Smooth muscle cell (in vitro differentiated cells): ENCODE measurements at regions not wholly inside any gene's neighbourhood (a gene's known extent, or its start where the extent isn't known, plus 50 kb on each side); places are given as distances from the start of the nearest gene placed in this dataset.

Experiments
- DNase-seq: peaks from one replicate; lab custom pipeline; 2025; ENCODE audit not compliant: unreplicated experiment; lab: John Stamatoyannopoulos, UW
- H2AFZ ChIP-seq: fragments of 200-600 bp; sonication (generic); 2 replicates; pipeline ENCODE4 v1.6.0; 2016; ENCODE audit warnings: antibody characterized with exemption, low read depth, mild to moderate bottlenecking
- H3F3A ChIP-seq: fragments of 200-600 bp; sonication (generic); 2 replicates; pipeline ENCODE4 v1.6.0; 2017; ENCODE audit warnings: antibody characterized with exemption, low read depth
- H3K27ac ChIP-seq: fragments of 200-600 bp; sonication (generic); 2 replicates; pipeline ENCODE4 v1.5.1; 2016; ENCODE audit warnings: low read depth, mild to moderate bottlenecking
- H3K27me3 ChIP-seq: fragments of 200-600 bp; sonication (generic); 2 replicates; pipeline ENCODE4 v1.6.1; 2016; ENCODE audit warnings: low read depth, mild to moderate bottlenecking
- H3K36me3 ChIP-seq: fragments of 200-600 bp; sonication (generic); 2 replicates; pipeline ENCODE4 v1.5.1; 2016; ENCODE audit warnings: low read depth
- H3K4me1 ChIP-seq: fragments of 200-600 bp; sonication (generic); 2 replicates; pipeline ENCODE4 v1.5.1; 2016; ENCODE audit warnings: low read depth
- H3K4me2 ChIP-seq: fragments of 200-600 bp; sonication (generic); 2 replicates; pipeline ENCODE4 v1.6.0; 2016; ENCODE audit warnings: mild to moderate bottlenecking
- H3K4me3 ChIP-seq: fragments of 200-600 bp; sonication (generic); 2 replicates; pipeline ENCODE4 v1.5.1; 2016; ENCODE audit warnings: mild to moderate bottlenecking
- H3K79me2 ChIP-seq: fragments of 200-600 bp; sonication (generic); 2 replicates; pipeline ENCODE4 v1.6.0; 2016; ENCODE audit warnings: low read depth, mild to moderate bottlenecking
- H3K9ac ChIP-seq: fragments of 200-600 bp; sonication (generic); 2 replicates; pipeline ENCODE4 v1.6.0; 2016; ENCODE audit warnings: low read depth
- H3K9me3 ChIP-seq: fragments of 200-600 bp; sonication (generic); replicated peaks from 2 replicates; pipeline ENCODE4 v1.5.1; 2016; ENCODE audit warnings: low read depth
- H4K20me1 ChIP-seq: fragments of 200-600 bp; sonication (generic); 2 replicates; pipeline ENCODE4 v1.6.0; 2016; ENCODE audit warnings: low read depth
- CTCF ChIP-seq: fragments of 200-600 bp; sonication (generic); IDR thresholded peaks from 2 replicates; pipeline ENCODE4 v1.5.1; 2017; ENCODE audit warnings: borderline replicate concordance, mild to moderate bottlenecking, antibody characterized with exemption; ENCODE audit not compliant: insufficient read depth, poor library complexity, severe bottlenecking
- WGBS: methylation state at CpG from one replicate; pipeline ENCODE4 v1.1.7; 2016; ENCODE audit warnings: low lambda C conversion rate; 5-methylcytosine and 5-hydroxymethylcytosine counted together

GRCh38 chr10:3530783-3531645 lies 254.0 kb downstream of the KLF6 start:
- Histone ChIP-seq H2AFZ (no peak overlapping the region), H3K4me3 (no peak overlapping the region), H3F3A (peaks cover 11% of the 10 kb centered on the region), H3K4me1 (peaks cover 11% of the 10 kb centered on the region), H3K79me2 (no peaks in the 10 kb centered on the region), H3K27me3 (no peaks in the 10 kb centered on the region), H4K20me1 (no peaks in the 10 kb centered on the region), H3K9ac (no peak overlapping the region), H3K36me3 (no peaks in the 10 kb centered on the region), H3K9me3 (no peaks in the 10 kb centered on the region), H3K4me2 (no peak overlapping the region), H3K27ac (peak overlapping the region; percentile 8)
- no peak for DNase-seq
- TF ChIP-seq CTCF = no peak
- WGBS = 76% methylated on average over 16 of the region's 16 CpGs

GRCh38 chr10:3530346-3530745 lies 254.7 kb downstream of the KLF6 start:
- Histone ChIP-seq H3K4me3 (no peak overlapping the region), H3K36me3 (no peaks in the 10 kb centered on the region), H3K9ac (no peak overlapping the region), H4K20me1 (no peaks in the 10 kb centered on the region), H3F3A (peaks cover 14% of the 10 kb centered on the region), H3K4me2 (no peak overlapping the region), H3K4me1 (peaks cover 11% of the 10 kb centered on the region), H3K79me2 (no peaks in the 10 kb centered on the region), H3K27me3 (no peaks in the 10 kb centered on the region), H2AFZ (no peak overlapping the region), H3K27ac (no peak overlapping the region), H3K9me3 (no peaks in the 10 kb centered on the region)
- 62% methylated on average over 13 of the region's 13 CpGs for WGBS
- no peak for DNase-seq
- no peak for TF ChIP-seq CTCF

GRCh38 chr10:3529691-3530090 lies 255.3 kb downstream of the KLF6 start:
- DNase-seq = no peak
- Histone ChIP-seq H3K27ac (no peak overlapping the region), H3K4me2 (no peak overlapping the region), H3K4me1 (peaks cover 11% of the 10 kb centered on the region), H3K9ac (no peak overlapping the region), H3K79me2 (no peaks in the 10 kb centered on the region), H3F3A (peaks cover 20% of the 10 kb centered on the region), H3K27me3 (no peaks in the 10 kb centered on the region), H3K4me3 (no peak overlapping the region), H3K36me3 (no peaks in the 10 kb centered on the region), H3K9me3 (no peaks in the 10 kb centered on the region), H2AFZ (no peak overlapping the region), H4K20me1 (no peaks in the 10 kb centered on the region)
- WGBS = 88% methylated on average over 11 of the region's 11 CpGs
- TF ChIP-seq CTCF = no peak
